Natural killer cell (primary cell): ENCODE measurements at regions not wholly inside any gene's neighbourhood (a gene's known extent, or its start where the extent isn't known, plus 50 kb on each side); places are given as distances from the start of the nearest gene placed in this dataset.
"Not testable (repeated sequence)": the region's sequence is repeated elsewhere in the genome, so short reads cannot be mapped to it uniquely, and the experiment has no call there.

Experiments used
- ATAC-seq, 3 donors: fragments of 150-1000 bp in 2 of 3; fragments of 200-7000 bp in 1 of 3; cut with Tn5 transposase; 1 replicate in 1 of 3; 2 replicates in 2 of 3; pipeline ENCODE4 v1.10.0; 2021; ENCODE audit warnings: mild to moderate bottlenecking in 2 of 3, moderate library complexity in 2 of 3
- DNase-seq, 2 donors: peaks; one replicate each; pipeline versions ENCODE4 v3.0.0 to v3.0.0-alpha.2; 2013 to 2021; ENCODE audit warnings: mixed read lengths in 1 of 2
- H3K27ac ChIP-seq: one replicate; pipeline ENCODE4 v1.5.1; 2013; ENCODE audit warnings: mild to moderate bottlenecking, low read length
- H3K27me3 ChIP-seq: one replicate; pipeline ENCODE4 v1.6.1; 2013; ENCODE audit warnings: low read length; ENCODE audit not compliant: control insufficient read depth, insufficient read depth
- H3K36me3 ChIP-seq: one replicate; pipeline ENCODE4 v1.6.1; 2013; ENCODE audit warnings: low read length; ENCODE audit not compliant: control insufficient read depth, insufficient read depth
- H3K4me1 ChIP-seq: one replicate; pipeline ENCODE4 v1.6.1; 2013; ENCODE audit warnings: low read length; ENCODE audit not compliant: control insufficient read depth, insufficient read depth
- H3K4me3 ChIP-seq: one replicate; pipeline ENCODE4 v1.5.1; 2013; ENCODE audit warnings: low read length
- H3K9me3 ChIP-seq: one replicate; pipeline ENCODE4 v1.6.1; 2013; ENCODE audit warnings: low read length; ENCODE audit not compliant: control insufficient read depth, insufficient read depth
- H3K27ac Mint-ChIP-seq, 2 donors: one replicate each; pipeline ENCODE4 v1.8.0; 2022; ENCODE audit warnings: mild to moderate bottlenecking in 2 of 2, mixed read lengths in 2 of 2, moderate library complexity in 1 of 2
- H3K27me3 Mint-ChIP-seq, 2 donors: one replicate each; pipeline ENCODE4 v1.8.0; 2022; ENCODE audit warnings: low read depth in 2 of 2, mixed read lengths in 2 of 2
- H3K36me3 Mint-ChIP-seq: one replicate; pipeline ENCODE4 v1.8.0; 2022; ENCODE audit warnings: mixed read lengths
- H3K4me1 Mint-ChIP-seq, 2 donors: one replicate each; pipeline ENCODE4 v1.8.0; 2022; ENCODE audit warnings: mixed read lengths in 2 of 2
- H3K4me3 Mint-ChIP-seq: one replicate; pipeline ENCODE4 v1.8.0; 2022; ENCODE audit warnings: mild to moderate bottlenecking, moderate library complexity, mixed read lengths
- H3K9me3 Mint-ChIP-seq, 2 donors: one replicate each; pipeline ENCODE4 v1.8.0; 2022; ENCODE audit warnings: mixed read lengths in 2 of 2
- WGBS: methylation state at CpG from one replicate; pipeline ENCODE4 v1.1.7; 2013; ENCODE audit warnings: missing lambda C conversion rate; ENCODE audit not compliant: insufficient coverage; 5-methylcytosine and 5-hydroxymethylcytosine counted together
- intact Hi-C: fragments of 100-400 bp; cut with micrococcal nuclease; formaldehyde crosslinking; loops from one replicate; pipeline ENCODE4 v1.14.2; 2022
- TF ChIP-seq, protein P1 (sequence below): fragments of 200-600 bp; IDR thresholded peaks from one replicate; pipeline ENCODE4 v1.8.0; 2022; ENCODE audit warnings: antibody characterized with exemption

DNA sequence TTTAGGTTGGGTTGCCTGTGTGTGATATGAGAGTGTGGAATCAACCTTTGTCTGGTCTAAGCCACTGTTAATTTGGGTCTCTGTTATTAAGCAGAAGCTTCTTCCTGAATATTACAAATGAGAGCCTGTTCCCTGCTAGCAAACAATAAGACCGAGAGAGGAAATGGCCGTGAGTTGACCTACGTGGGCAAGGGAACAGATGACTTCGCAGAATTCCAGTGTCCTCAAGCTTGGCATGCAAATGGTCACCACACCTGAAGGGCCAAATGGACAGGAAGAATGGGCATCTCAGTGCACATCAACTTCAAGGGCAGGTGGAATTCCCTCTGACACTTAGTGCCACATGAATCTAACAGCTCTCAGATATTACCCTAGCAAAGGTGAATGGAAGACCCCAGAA lies 250.8 kb upstream of the FOXF1 start:
- 52% methylated on average over 4 of the region's 4 CpGs for WGBS
- Mint-ChIP-seq H3K27me3 (peaks cover 15 to 37% of the 10 kb centered on the region in 2 donors), H3K9me3 (peaks cover 0 to 6% of the 10 kb centered on the region in 2 donors), H3K4me3 (no peak overlapping the region), H3K36me3 (no peaks in the 10 kb centered on the region), H3K27ac (no peak overlapping the region), H3K4me1 (no peaks in the 10 kb centered on the region)
- H3K9me3 ChIP-seq = no peaks in the 10 kb centered on the region
- no peaks in the 10 kb centered on the region for H3K4me1 ChIP-seq
- ATAC-seq = no peak
- TF ChIP-seq, protein P1, sequence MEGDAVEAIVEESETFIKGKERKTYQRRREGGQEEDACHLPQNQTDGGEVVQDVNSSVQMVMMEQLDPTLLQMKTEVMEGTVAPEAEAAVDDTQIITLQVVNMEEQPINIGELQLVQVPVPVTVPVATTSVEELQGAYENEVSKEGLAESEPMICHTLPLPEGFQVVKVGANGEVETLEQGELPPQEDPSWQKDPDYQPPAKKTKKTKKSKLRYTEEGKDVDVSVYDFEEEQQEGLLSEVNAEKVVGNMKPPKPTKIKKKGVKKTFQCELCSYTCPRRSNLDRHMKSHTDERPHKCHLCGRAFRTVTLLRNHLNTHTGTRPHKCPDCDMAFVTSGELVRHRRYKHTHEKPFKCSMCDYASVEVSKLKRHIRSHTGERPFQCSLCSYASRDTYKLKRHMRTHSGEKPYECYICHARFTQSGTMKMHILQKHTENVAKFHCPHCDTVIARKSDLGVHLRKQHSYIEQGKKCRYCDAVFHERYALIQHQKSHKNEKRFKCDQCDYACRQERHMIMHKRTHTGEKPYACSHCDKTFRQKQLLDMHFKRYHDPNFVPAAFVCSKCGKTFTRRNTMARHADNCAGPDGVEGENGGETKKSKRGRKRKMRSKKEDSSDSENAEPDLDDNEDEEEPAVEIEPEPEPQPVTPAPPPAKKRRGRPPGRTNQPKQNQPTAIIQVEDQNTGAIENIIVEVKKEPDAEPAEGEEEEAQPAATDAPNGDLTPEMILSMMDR = no peak
- no peak overlapping the region for H3K27ac ChIP-seq
- no peak overlapping the region for H3K4me3 ChIP-seq
- no peak for DNase-seq
- H3K27me3 ChIP-seq = no peaks in the 10 kb centered on the region
- intact Hi-C loops = no loop called here
- no peaks in the 10 kb centered on the region for H3K36me3 ChIP-seq

DNA sequence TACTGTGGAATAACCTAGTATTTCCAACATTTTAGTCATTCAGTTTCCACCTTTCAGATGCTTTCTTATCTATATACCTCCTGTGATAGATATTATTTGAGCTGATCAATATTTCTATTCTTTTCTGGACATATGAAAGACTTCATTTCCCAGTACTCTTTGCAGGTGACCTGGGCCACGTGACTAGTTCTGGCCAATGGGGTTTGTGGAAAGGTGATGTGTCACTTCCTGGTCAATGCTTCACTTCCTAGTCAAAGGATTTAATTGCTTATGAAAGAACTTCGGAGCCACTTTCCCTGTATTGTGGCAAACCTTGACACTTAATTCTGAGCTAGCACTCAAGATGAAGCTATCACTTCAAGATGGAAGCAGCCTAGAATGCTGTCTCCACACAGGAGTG lies 248.9 kb upstream of the FOXF1 start:
- Histone ChIP-seq H3K4me1 (no peaks in the 10 kb centered on the region), H3K36me3 (no peaks in the 10 kb centered on the region), H3K9me3 (no peaks in the 10 kb centered on the region), H3K27ac (no peak overlapping the region), H3K4me3 (no peak overlapping the region), H3K27me3 (no peaks in the 10 kb centered on the region)
- Mint-ChIP-seq H3K4me3 (no peak overlapping the region), H3K36me3 (no peaks in the 10 kb centered on the region), H3K27me3 (peaks cover 12 to 24% of the 10 kb centered on the region in 2 donors), H3K9me3 (peaks cover 0 to 3% of the 10 kb centered on the region in 2 donors), H3K27ac (no peak overlapping the region), H3K4me1 (no peaks in the 10 kb centered on the region)
- WGBS = 88% methylated on average over 2 of the region's 2 CpGs
- DNase-seq = no peak
- intact Hi-C loops = no loop called here
- no peak for ATAC-seq
- TF ChIP-seq, protein P1 = no peak

DNA sequence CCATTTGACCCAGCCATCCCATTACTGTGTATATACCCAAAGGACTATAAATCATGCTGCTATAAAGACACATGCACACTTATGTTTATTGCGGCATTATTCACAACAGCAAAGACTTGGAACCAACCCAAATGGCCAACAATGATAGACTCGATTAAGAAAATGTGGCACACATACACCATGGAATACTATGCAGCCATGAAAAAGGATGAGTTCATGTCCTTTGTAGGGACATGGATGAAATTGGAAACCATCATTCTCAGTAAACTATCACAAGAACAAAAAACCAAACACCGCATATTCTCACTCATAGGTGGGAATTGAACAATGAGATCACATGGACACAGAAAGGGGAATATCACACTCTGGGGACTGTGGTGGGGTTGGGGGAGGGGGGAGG lies 242.7 kb upstream of the FOXF1 start:
- intact Hi-C loops, H3K4me1 ChIP-seq, H3K4me3 Mint-ChIP-seq, H3K27me3 ChIP-seq, H3K9me3 Mint-ChIP-seq, H3K36me3 Mint-ChIP-seq, DNase-seq, H3K4me1 Mint-ChIP-seq, H3K9me3 ChIP-seq, H3K27ac Mint-ChIP-seq, H3K27me3 Mint-ChIP-seq, H3K36me3 ChIP-seq, H3K27ac ChIP-seq, ATAC-seq, H3K4me3 ChIP-seq: not testable (repeated sequence)
- 100% methylated on average over 2 of the region's 3 CpGs for WGBS

DNA sequence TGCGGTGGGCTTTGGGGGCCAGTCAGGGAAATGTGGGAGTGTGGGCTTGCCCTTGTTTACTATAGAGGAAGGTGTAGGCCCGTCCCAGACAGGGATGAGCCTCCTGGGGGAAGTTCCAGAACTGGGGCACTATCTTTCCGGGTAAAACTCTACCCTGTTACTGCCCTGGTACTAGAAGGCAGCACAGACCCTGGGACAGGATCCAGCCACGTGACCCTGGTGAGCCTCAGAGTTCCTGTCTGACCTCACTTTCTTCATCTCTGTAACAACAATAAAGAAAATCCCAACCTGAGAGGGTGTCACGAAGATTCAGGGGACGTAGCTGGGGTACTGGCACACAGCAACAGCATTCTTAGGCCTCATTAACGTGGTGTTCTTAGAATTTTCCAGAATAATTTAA lies 239.6 kb upstream of the FOXF1 start:
- H3K36me3 Mint-ChIP-seq = no peaks in the 10 kb centered on the region
- Histone ChIP-seq H3K4me3 (no peak overlapping the region), H3K27me3 (no peaks in the 10 kb centered on the region), H3K4me1 (no peaks in the 10 kb centered on the region), H3K9me3 (no peaks in the 10 kb centered on the region), H3K36me3 (no peaks in the 10 kb centered on the region), H3K27ac (no peak overlapping the region)
- intact Hi-C loops = no loop called here
- TF ChIP-seq, protein P1 = no peak
- H3K4me1 Mint-ChIP-seq = no peaks in the 10 kb centered on the region
- DNase-seq = no peak
- peaks cover 5 to 7% of the 10 kb centered on the region in 2 donors for H3K27me3 Mint-ChIP-seq
- H3K27ac Mint-ChIP-seq = no peak overlapping the region
- 42% methylated on average over 7 of the region's 7 CpGs for WGBS
- ATAC-seq = no peak
- no peak overlapping the region for H3K4me3 Mint-ChIP-seq
- H3K9me3 Mint-ChIP-seq = no peaks in the 10 kb centered on the region
